Keratinocyte (primary cell): ENCODE measurements at regions not wholly inside any gene's neighbourhood (a gene's known extent, or its start where the extent isn't known, plus 50 kb on each side); places are given as distances from the start of the nearest gene placed in this dataset.

Source experiments
- DNase-seq: peaks from one replicate; pipeline ENCODE4 v3.0.0-alpha.2; 2011; ENCODE audit warnings: low read depth, missing footprints, low spot score
- FAIRE-seq: peaks from 2 replicates; lab custom pipeline; 2011; peaks lifted over from hg19 to GRCh38; lab: Jason Lieb, UNC
- H2AFZ ChIP-seq: 2 replicates; pipeline ENCODE4 v1.6.0; 2012; ENCODE audit warnings: low read length, control low read depth, inconsistent platforms; ENCODE audit not compliant: control insufficient read depth
- H3K27ac ChIP-seq: 2 replicates; pipeline ENCODE4 v1.5.1; 2011; ENCODE audit warnings: low read length; ENCODE audit not compliant: control insufficient read depth, insufficient read depth
- H3K27me3 ChIP-seq: 3 replicates; pipeline ENCODE4 v1.6.0; 2011; ENCODE audit warnings: low read length; ENCODE audit not compliant: control insufficient read depth, insufficient read depth; ENCODE audit errors: extremely low read depth
- H3K36me3 ChIP-seq, 2 experiments: 2 replicates in 1 of 2; 3 replicates in 1 of 2; pipeline ENCODE4 v1.5.1; 2011; ENCODE audit warnings: low read length in 2 of 2, mild to moderate bottlenecking in 1 of 2; ENCODE audit not compliant: control insufficient read depth in 2 of 2, insufficient read depth in 2 of 2; ENCODE audit errors: extremely low read depth in 1 of 2
- H3K4me1 ChIP-seq: 3 replicates; pipeline ENCODE4 v1.5.1; 2011; ENCODE audit warnings: low read length; ENCODE audit not compliant: control insufficient read depth, insufficient read depth; ENCODE audit errors: extremely low read depth
- H3K4me2 ChIP-seq: 3 replicates; pipeline ENCODE4 v1.6.0; 2011; ENCODE audit warnings: low read depth, low read length; ENCODE audit not compliant: control insufficient read depth, insufficient read depth; ENCODE audit errors: extremely low read depth
- H3K4me3 ChIP-seq, 3 experiments: fragments of 200-600 bp in 1 of 3; sonication (generic) in 1 of 3; 2 replicates in 2 of 3; 3 replicates in 1 of 3; pipeline ENCODE4 v1.5.1; 2011 to 2016; ENCODE audit warnings: low read length in 3 of 3, mild to moderate bottlenecking in 3 of 3, control low read depth in 2 of 3, inconsistent platforms in 1 of 3, low read depth in 1 of 3, mixed read lengths in 1 of 3, mixed run types in 1 of 3, moderate library complexity in 1 of 3; ENCODE audit not compliant: control insufficient read depth in 2 of 3, insufficient read depth in 2 of 3; ENCODE audit errors: extremely low read depth in 1 of 3
- H3K79me2 ChIP-seq: 2 replicates; pipeline ENCODE4 v1.6.0; 2012; ENCODE audit warnings: low read length; ENCODE audit not compliant: control insufficient read depth, insufficient read depth
- H3K9ac ChIP-seq: 3 replicates; pipeline ENCODE4 v1.6.0; 2011; ENCODE audit warnings: low read length; ENCODE audit not compliant: control insufficient read depth, insufficient read depth; ENCODE audit errors: extremely low read depth
- H3K9me1 ChIP-seq: 3 replicates; pipeline ENCODE4 v1.6.0; 2011; ENCODE audit warnings: low read length; ENCODE audit not compliant: control insufficient read depth, insufficient read depth; ENCODE audit errors: extremely low read depth
- H3K9me3 ChIP-seq: 2 replicates; pipeline ENCODE4 v1.5.1; 2012; ENCODE audit warnings: low read depth, low read length; ENCODE audit not compliant: control insufficient read depth
- H4K20me1 ChIP-seq: 3 replicates; pipeline ENCODE4 v1.6.0; 2011; ENCODE audit warnings: low read length; ENCODE audit not compliant: control insufficient read depth, insufficient read depth; ENCODE audit errors: extremely low read depth
- CTCF ChIP-seq, 3 experiments: IDR thresholded peaks in 1 of 3; conservative IDR thresholded peaks in 1 of 3; optimal IDR thresholded peaks in 1 of 3; 2 replicates in 2 of 3; 3 replicates in 1 of 3; pipeline versions ENCODE3 to v1.5.1; 2011; ENCODE audit warnings: low read length in 3 of 3, mild to moderate bottlenecking in 3 of 3, moderate library complexity in 2 of 3, control low read depth in 1 of 3, inconsistent platforms in 1 of 3; ENCODE audit not compliant: insufficient read depth in 2 of 3; ENCODE audit errors: extremely low read depth in 1 of 3
- EZH2 ChIP-seq: IDR thresholded peaks from one replicate; pipeline ENCODE4 v1.6.1; 2012; ENCODE audit warnings: inconsistent platforms, mild to moderate bottlenecking, low read length, moderate library complexity
- dilution Hi-C: fragments of 300-500 bp; cut with MboI; formaldehyde crosslinking; loops from one replicate; pipeline ENCODE4 v1.7.0; 2020; ENCODE audit warnings: low sequenced_read_pairs; ENCODE audit not compliant: extremely low pct_ligation_motif_present

DNA sequence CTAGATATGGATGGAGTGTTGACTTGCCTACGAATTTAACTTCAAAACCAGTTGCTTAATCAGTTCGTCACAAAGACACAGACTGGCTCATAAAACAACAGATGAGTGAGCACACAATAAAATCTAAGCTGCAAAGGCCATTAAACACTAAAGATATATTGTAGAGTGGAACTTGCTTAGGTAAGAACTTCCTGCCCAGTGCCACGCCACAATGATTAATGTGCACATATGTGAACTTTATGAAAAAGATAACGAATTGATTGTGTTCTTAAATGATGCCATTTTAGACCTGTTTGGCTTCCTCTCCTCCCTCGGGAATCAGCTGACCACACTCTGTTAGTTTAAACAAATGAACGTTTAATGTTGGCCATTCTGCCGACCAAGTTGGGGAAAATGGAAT, 2031.3 kb upstream of the CELF4 start:
- Histone ChIP-seq H2AFZ (no peak overlapping the region), H3K27me3 (no peaks in the 10 kb centered on the region), H3K9me3 (no peaks in the 10 kb centered on the region), H3K4me1 (peaks cover 6% of the 10 kb centered on the region), H3K36me3 (no peaks in the 10 kb centered on the region), H3K79me2 (no peaks in the 10 kb centered on the region), H3K4me2 (no peak overlapping the region), H3K9ac (no peak overlapping the region), H3K4me3 (no peak overlapping the region), H3K27ac (no peak overlapping the region), H3K9me1 (no peaks in the 10 kb centered on the region), H4K20me1 (no peaks in the 10 kb centered on the region)
- no peak for FAIRE-seq
- DNase-seq = no peak
- TF ChIP-seq CTCF (optimal IDR thresholded peaks at IDR 0.05 in 1 of 3, IDR thresholded peaks at IDR 0.05 in 1 of 3, conservative IDR thresholded peaks at IDR 0.05 in 1 of 3; ENCODE audit: extremely low read depth in 1 of 3, insufficient read depth in 2 of 3, low read length in 3 of 3) (no peak), EZH2 (no peak)
- dilution Hi-C loops = no loop called here

GRCh38 chr18:39596221-39596620, 2030.6 kb upstream of the CELF4 start:
- H4K20me1 ChIP-seq = no peaks in the 10 kb centered on the region
- no peak for DNase-seq
- TF ChIP-seq CTCF (optimal IDR thresholded peaks at IDR 0.05 in 1 of 3, IDR thresholded peaks at IDR 0.05 in 1 of 3, conservative IDR thresholded peaks at IDR 0.05 in 1 of 3; ENCODE audit: extremely low read depth in 1 of 3, insufficient read depth in 2 of 3, low read length in 3 of 3) = no peak
- no peak for TF ChIP-seq EZH2
- H3K27ac ChIP-seq = no peak overlapping the region
- dilution Hi-C loops = no loop called here
- no peak overlapping the region for H3K4me2 ChIP-seq
- no peaks in the 10 kb centered on the region for H3K9me3 ChIP-seq
- no peaks in the 10 kb centered on the region for H3K79me2 ChIP-seq
- no peaks in the 10 kb centered on the region for H3K9me1 ChIP-seq
- no peak for FAIRE-seq
- no peaks in the 10 kb centered on the region for H3K36me3 ChIP-seq
- peaks cover 6% of the 10 kb centered on the region for H3K4me1 ChIP-seq
- no peak overlapping the region for H3K9ac ChIP-seq
- H2AFZ ChIP-seq = no peak overlapping the region
- no peak overlapping the region for H3K4me3 ChIP-seq
- no peaks in the 10 kb centered on the region for H3K27me3 ChIP-seq
